ENCODE measurements at regions not wholly inside any gene's neighbourhood (a gene's known extent, or its start where the extent isn't known, plus 50 kb on each side); places are given as distances from the start of the nearest gene placed in this dataset.

DNA sequence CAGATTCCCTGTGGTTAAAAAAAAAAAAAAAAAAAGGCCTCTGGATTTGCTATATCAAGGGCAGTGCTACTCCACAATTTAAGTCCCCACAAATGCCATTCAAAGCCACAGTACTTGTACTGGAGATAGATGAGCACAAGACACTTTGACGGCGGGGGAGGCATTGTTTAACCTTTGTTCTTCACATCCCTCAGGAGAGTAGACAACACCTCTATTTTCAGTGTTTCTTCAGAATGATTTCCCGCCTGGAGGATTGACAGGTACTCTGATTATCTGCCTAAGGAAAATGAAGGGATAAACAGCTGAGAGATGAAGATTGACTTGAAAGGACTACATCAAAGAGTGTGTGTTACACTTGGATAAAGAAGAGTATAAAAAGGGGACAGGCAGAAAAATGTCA lies 58.7 kb downstream of the OTOL1 start:
- ATAC-seq = no peak

DNA sequence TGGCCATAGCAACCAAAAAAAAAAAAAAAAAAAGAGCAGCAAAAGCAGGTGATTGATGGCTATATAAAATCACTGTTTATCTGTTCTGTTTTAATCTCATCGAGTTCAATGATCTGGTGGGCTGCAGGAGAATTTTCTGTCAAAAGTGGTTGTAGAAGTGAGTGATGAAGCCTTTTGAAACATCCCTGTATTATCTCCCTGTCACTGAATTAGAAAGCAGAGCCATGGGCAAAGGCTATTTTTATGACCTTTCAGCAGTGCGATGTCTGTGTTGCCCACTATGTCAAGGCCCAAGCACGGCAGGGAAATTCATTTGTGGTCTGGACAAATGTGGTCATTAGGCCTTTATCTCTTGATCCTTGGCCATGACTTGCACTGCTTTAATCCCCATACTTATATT lies 59.9 kb downstream of the OTOL1 start:
- no peak for ATAC-seq

DNA sequence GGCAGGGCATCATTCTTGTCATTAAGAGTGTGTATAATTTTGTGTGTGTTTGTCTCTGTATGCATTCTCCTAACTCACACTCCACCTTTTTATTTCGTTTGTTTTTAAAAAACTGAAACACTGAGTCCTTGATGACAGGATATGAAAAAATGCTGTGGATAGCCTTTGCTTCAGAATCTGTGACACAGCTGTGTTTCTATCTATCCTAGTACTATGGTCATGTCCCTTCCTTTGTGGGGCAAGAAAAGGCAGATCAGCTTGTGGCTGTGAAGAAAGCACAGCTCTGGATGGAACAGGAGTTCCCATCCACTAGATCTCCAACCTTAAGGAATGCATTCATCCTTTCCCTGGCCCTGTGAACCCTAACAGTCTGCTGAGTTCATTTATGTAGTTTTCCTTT lies 60.3 kb downstream of the OTOL1 start:
- no peak for ATAC-seq

DNA sequence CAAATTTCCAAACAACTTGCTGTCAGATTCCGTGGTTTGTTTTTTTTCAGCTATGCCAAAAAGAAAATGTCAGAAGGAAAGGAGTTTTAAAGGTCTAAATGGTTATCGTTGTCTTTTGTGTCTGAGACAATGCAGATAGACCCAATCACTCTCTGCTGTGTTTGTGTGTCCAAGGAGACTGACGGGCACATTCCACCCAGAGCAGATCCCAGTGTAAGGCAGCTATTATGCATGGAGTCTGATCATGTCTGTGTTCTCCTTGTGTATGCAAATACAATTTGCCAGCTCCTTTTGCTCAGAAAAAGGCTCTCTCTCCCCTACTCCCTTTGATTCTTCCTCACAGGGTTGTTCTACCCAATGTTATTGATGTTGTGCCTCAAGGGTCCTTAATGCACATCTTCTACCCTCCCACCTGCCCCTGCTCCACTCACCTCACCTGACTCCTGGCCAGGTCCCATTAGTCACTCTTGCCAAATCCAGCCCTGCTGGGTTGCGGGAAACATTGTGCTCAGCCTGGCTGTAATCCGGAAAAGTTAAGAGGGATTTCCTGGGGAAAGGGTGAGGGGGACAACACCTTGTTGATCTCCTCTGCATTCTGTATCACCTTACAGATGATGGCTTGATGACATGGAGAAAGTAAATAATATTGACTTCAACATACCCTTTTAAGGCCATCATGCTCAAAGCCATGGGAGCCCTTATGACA lies 61.0 kb downstream of the OTOL1 start:
- no peak for ATAC-seq

DNA sequence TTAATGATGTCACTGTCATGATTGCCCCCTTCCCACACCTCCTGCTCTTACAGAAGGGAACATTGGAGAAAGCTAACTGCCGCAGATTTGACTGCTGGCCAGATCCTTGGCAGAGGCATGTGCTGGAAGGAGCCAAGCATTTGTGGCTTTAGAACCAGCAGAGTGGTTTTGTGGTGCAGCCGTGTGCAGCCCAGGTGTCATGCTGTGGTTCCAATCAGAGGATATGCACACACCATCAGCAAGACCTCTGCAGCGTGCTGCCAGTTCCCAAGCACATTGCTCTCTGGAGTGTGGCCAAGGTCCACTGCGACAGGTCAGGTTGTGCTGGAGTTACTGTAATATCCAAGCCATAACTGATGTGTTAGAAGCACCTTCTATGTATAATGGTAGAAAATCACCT lies 61.6 kb downstream of the OTOL1 start:
- no peak for ATAC-seq

DNA sequence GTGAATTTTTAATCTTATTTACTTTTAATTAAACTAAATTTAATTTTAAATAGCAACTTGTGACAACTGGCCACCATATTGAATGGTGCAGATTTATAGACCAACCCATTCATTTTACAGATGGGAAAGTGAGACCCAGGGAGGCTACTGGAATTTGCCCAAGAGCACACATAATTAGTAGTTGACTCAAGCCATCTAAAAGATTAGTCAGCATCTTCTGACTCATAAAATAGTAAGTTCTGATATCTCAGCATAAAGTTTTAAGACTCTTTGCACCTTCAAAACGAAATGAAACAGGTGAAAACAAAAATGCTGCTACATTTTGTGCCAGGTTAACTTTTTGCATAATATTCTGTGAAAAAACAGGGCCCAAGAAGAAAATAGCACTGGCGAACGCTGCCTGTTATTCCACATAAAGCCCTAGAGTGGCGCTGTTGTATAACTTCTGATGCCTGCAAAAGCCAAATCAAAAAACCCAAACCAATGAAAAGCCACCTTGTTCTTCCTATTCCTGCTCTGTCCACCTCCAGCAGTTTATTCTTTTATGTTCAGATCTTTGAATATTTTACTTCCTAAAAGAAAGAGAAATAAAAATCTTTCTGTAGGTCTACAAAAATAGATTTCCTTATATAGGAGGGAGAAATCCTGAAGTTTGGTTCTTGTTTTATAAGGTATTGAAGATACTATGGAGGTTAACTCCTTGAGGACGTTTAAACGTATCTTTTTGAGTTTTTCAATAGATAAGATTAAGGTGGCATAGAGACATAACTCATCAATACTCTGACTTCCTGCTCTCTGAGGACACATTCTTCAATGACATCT lies 62.8 kb downstream of the OTOL1 start:
- ATAC-seq = no peak

DNA sequence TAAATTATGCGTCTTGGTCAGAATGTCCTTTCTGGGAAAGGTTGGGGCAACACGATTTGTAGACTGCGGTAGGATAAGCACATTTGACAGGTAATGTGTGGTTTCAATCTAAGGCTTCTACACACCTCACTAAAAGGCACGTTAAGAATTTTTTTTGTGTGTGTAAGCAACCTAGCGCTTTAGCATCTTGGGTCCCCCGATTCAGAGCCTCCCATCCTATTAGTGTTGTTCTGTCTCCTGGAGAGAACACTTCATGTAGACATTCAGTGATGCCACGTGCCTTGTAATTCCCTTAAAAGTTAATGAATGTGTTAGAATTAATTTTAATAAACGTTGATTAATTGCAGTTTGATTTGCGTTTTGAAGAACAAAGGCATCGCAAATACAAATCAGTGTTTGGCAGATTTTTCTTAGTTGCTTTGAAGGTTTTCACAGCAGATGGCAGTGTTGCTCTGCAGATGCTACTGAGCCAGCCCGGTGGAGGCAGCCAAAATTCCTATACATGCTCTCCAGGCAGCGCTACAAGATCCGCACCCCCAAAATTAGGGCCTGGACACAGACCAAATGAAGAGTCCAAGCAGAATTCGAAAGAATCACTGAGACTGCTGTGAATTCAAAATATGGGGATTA lies 63.5 kb downstream of the OTOL1 start:
- no peak for ATAC-seq

DNA sequence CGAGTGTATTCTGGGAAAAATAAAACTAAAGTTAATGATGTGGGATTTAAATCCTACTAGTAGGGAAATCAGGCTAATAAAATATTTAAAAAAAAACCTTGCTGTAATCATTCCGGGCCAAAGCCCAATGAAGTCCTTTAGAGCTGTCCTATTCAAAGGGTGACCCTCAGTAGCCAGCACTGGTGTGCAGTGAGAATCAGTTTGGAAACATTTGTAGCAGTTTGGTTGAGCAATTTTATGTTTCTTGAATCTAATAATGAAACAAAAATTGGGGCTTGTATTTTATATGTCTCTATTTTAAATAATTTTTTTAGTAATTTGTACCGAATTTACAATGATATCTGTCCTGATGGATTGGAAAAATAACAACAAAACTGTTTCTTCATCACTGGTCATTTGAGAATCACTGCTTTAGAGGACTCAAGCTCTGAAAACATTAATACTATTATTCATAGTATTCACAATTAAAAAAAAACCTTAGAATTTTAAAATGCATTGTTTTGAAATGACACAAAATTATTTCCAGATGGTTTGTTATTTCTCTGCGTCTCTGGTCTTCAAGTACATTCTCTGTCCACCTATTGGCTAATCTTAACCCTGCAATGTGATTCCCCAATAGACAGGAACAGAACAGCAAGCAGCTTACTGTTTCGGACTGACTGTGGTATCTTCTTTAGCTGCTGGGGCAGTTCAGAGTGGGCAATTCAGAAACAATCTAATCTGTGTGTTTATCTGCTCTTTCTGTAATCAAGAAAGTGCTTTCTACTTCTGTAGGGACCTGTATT lies 71.2 kb downstream of the OTOL1 start:
- ATAC-seq = no peak

GRCh38 chr3:161568671-161569070 lies 72.1 kb downstream of the OTOL1 start:
- no peak for ATAC-seq

GRCh38 chr3:161571951-161572350 lies 75.3 kb downstream of the OTOL1 start:
- no peak for ATAC-seq

DNA sequence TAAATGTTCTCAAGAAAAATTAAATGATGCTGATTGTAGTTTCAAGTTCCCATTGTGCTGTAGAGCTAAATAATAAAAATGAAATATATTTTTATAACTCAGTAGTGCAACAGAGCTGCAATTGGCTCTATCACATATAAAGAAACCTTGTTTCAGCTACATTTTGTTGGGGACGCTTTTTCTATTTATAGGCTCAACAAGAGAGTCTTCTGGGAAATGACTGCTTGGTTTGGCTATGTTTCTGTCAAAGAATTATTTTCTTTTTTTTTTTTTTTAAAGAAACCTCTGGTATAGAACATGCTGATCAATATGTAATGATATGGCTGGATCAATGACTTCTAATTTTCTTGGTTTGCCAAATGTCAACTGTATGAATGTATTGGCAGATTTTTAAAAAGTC lies 76.5 kb downstream of the OTOL1 start:
- no peak for ATAC-seq

- no peak for ATAC-seq
These were observed 79.3 kb downstream of the OTOL1 start for GRCh38 chr3:161575901-161576300.

DNA sequence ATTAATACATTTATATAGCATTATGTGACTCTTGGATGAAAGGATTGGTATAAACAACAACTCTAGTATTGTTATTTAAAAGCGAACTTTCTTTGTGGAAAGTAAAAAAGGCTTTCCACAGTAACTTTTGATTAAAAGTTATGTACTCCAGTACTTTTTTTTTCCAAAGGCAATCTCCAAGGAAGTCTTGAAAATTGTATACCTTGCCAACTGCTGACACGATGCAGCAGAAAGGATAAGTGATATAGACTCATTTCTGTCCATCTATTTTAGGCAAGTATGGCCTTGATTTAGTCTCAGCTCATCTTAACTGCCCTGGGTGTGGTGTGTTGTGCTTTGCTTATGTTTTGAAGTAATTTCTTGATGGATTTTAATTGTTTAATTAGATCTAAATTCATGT lies 79.7 kb downstream of the OTOL1 start:
- ATAC-seq = no peak

DNA sequence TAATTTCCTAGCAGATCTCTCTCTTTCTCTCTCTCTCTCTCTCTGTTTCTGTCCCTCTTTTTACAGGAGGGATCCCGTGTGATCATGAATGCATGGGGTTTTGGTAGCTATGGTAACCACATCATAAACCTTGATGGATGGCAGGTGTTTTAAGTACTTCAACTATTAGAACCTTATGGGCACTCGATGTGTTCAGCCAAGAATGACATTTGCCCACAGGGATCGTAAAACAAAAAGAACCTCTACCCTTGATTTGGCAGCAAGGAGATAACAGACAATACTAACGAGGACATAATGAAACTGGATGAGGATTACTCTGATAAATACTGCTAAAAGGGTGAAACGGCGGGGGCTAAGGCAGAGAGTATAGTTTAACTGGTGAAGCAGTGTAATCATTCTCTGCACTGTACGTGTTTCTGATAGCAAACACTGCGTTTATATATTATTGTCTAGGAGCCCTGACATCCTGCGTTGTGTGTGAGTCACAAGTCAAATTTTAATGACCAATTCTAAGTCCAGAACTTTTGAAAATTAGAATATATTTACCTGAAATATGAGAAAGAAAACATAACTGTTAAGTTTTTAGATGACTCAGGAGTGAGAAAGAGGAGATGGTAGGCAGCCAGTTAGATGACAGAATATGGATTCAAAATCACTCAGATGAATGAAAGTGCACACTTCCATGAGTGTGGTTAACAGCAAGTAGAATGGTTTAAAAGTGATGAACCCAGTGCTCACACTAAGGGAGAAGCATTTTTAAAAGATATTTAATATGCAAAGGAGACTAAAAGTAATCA lies 80.3 kb downstream of the OTOL1 start:
- no peak for ATAC-seq

DNA sequence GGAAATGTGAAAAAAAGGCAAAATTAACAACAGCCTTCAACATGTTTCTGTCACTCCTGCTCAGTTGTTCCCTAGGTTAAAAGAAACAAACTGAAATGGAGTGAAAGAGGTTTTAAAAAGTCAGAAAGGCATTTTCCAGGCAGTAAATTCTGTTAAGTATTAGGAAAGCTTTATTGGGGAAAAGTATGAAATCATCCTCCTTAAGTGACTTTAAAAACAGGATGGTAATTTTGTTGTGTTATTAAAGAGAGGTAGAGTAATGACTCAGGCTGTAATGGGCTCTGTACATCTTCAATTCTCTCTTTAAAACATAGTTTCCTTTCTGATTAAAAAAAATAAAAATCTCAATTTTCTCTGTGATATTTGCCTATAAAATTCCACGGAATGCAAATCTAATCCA lies 81.1 kb downstream of the OTOL1 start:
- ATAC-seq = no peak

- no peak for ATAC-seq
These were observed 83.0 kb downstream of the OTOL1 start for GRCh38 chr3:161579395-161580126.

DNA sequence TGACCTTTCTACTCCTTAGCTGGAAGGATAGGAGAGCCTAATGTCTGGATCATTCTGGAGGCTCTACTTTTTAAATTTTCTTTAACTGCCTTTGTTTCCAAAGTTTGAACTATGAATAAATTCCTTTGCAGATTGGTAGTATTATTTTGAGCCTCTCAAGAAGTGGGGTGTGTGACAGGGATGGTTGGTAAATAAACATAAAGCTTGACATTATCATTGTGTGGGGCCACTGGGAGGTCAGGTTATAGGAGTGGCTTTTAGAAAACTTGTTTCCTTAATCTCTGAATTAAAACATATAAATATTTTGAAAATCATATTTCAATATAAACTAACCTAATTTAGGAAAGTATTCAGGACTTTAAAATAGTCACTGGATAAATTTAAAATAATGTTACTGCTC lies 89.3 kb downstream of the OTOL1 start:
- no peak for ATAC-seq

GRCh38 chr3:161586556-161587235 lies 90.1 kb downstream of the OTOL1 start:
- ATAC-seq = no peak

GRCh38 chr3:161598639-161599038 lies 102.0 kb downstream of the OTOL1 start:
- no peak for ATAC-seq

- ATAC-seq = no peak
These were observed 103.1 kb downstream of the OTOL1 start for GRCh38 chr3:161599697-161600096.

DNA sequence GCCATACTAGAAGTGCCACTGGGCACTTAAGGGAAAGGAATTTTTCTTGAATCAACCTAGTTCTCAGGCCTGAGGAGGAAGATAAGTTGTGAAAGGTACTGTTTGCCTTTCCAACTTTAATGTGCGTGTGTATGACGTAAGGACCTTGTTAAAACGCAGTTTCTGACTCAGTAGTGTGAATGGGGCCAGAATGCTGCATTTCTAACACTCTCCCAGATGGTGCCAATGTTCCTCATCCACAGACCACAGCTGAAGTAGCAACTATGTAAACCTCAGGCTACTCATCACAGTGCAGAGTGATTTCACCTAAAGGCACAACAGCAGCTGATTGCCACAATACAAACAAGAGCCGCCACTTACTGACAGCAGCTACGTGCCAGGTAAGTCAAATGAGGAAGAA lies 103.6 kb downstream of the OTOL1 start:
- ATAC-seq = no peak

Data from activated CD4-positive, CD25-positive, alpha-beta regulatory T cell treated with anti-CD3 and anti-CD28 coated beads, Interleukin-2, amount 50 U/mL, for 24 hours (primary cell).